Neural cell (in vitro differentiated cells): ENCODE measurements at regions not wholly inside any gene's neighbourhood (a gene's known extent, or its start where the extent isn't known, plus 50 kb on each side); places are given as distances from the start of the nearest gene placed in this dataset.

Experiments used
- H2AFZ ChIP-seq: fragments of 200-600, 300-800 bp; sonication (generic), shearing (Covaris generic); 2 replicates; pipeline ENCODE4 v1.6.0; 2014; ENCODE audit warnings: low read depth, mild to moderate bottlenecking, antibody characterized with exemption, low read length, moderate library complexity
- H3F3A ChIP-seq: fragments of 200-600 bp; shearing (Covaris generic); 2 replicates; pipeline ENCODE4 v1.6.1; 2016; ENCODE audit warnings: mild to moderate bottlenecking, moderate library complexity, mixed read lengths, antibody characterized with exemption, low read length; ENCODE audit not compliant: insufficient read depth, poor library complexity, severe bottlenecking
- H3K27ac ChIP-seq: fragments of 200-600, 300-800 bp; sonication (generic), shearing (Covaris generic); 2 replicates; pipeline ENCODE4 v1.5.1; 2014; ENCODE audit warnings: mild to moderate bottlenecking, low read length, moderate library complexity
- H3K27me3 ChIP-seq: fragments of 300-800, 200-600 bp; sonication (generic), shearing (Covaris generic); 2 replicates; pipeline ENCODE4 v1.6.0; 2014; ENCODE audit warnings: mild to moderate bottlenecking, low read depth, low read length, moderate library complexity; ENCODE audit not compliant: insufficient read depth
- H3K36me3 ChIP-seq: fragments of 300-800, 200-600 bp; sonication (generic), shearing (Covaris generic); 2 replicates; pipeline ENCODE4 v1.5.1; 2014; ENCODE audit warnings: mild to moderate bottlenecking, antibody characterized with exemption, low read length, moderate library complexity; ENCODE audit not compliant: insufficient read depth
- H3K4me2 ChIP-seq: fragments of 300-800, 200-600 bp; sonication (generic), shearing (Covaris generic); 2 replicates; pipeline ENCODE4 v1.6.0; 2014; ENCODE audit warnings: mild to moderate bottlenecking, low read length
- H3K4me3 ChIP-seq: fragments of 300-800, 200-600 bp; sonication (generic), shearing (Covaris generic); 2 replicates; pipeline ENCODE4 v1.5.1; 2014; ENCODE audit warnings: mild to moderate bottlenecking, low read length, moderate library complexity
- H3K79me2 ChIP-seq: fragments of 200-600 bp; shearing (Covaris generic); replicated peaks from 2 replicates; pipeline ENCODE4 v1.6.0; 2014; ENCODE audit warnings: mild to moderate bottlenecking, low read length, moderate library complexity; ENCODE audit not compliant: insufficient read depth
- H3K9ac ChIP-seq: fragments of 300-800, 200-600 bp; sonication (generic), shearing (Covaris generic); 2 replicates; pipeline ENCODE4 v1.6.1; 2016; ENCODE audit warnings: mild to moderate bottlenecking, low read length, mixed read lengths
- H3K9me2 ChIP-seq: fragments of 200-600 bp; shearing (Covaris generic); 2 replicates; pipeline ENCODE4 v1.6.1; 2016; ENCODE audit warnings: mild to moderate bottlenecking, low read length, mixed read lengths; ENCODE audit not compliant: insufficient read depth
- H3K9me3 ChIP-seq: fragments of 200-600, 300-800 bp; sonication (generic), shearing (Covaris generic); 2 replicates; pipeline ENCODE4 v1.6.1; 2016; ENCODE audit warnings: mild to moderate bottlenecking, mixed run types, low read length, moderate library complexity, mixed read lengths
- H4K20me1 ChIP-seq: fragments of 200-600 bp; shearing (Covaris generic); 2 replicates; pipeline ENCODE4 v1.6.1; 2016; ENCODE audit warnings: mild to moderate bottlenecking, mixed run types; ENCODE audit not compliant: insufficient read depth
- CTCF ChIP-seq: fragments of 450-650 bp; IDR thresholded peaks from 2 replicates; pipeline ENCODE4 v1.5.1; 2014; ENCODE audit warnings: antibody characterized with exemption, mild to moderate bottlenecking, moderate library complexity; ENCODE audit not compliant: poor library complexity, severe bottlenecking
- EP300 ChIP-seq: fragments of 450-650 bp; conservative IDR thresholded peaks from 2 replicates; pipeline ENCODE4 v1.6.1; 2014; ENCODE audit warnings: antibody characterized with exemption, mild to moderate bottlenecking, moderate library complexity; ENCODE audit not compliant: poor library complexity, severe bottlenecking
- EZH2 ChIP-seq: fragments of 200-600, 300-800 bp; shearing (Covaris generic), sonication (generic); IDR thresholded peaks from 2 replicates; pipeline ENCODE4 v1.6.1; 2014; ENCODE audit warnings: antibody characterized with exemption, low read length, borderline replicate concordance, mild to moderate bottlenecking; ENCODE audit not compliant: insufficient read depth, poor library complexity, severe bottlenecking
- MXI1 ChIP-seq: fragments of 450-650 bp; conservative IDR thresholded peaks from 2 replicates; pipeline ENCODE4 v1.6.1; 2014; ENCODE audit warnings: antibody characterized with exemption, mild to moderate bottlenecking; ENCODE audit not compliant: poor library complexity, severe bottlenecking
- POLR2AphosphoS5 ChIP-seq: IDR thresholded peaks from 2 replicates; pipeline ENCODE4 v1.6.1; 2012
- RAD21 ChIP-seq: fragments of 450-650 bp; conservative IDR thresholded peaks from 2 replicates; pipeline ENCODE4 v1.6.1; 2014; ENCODE audit warnings: antibody characterized with exemption, mild to moderate bottlenecking, moderate library complexity
- REST ChIP-seq: IDR thresholded peaks from 2 replicates; pipeline ENCODE4 v1.6.1; 2012; ENCODE audit warnings: borderline replicate concordance
- SMC3 ChIP-seq: fragments of 450-650 bp; conservative IDR thresholded peaks from 2 replicates; pipeline ENCODE4 v1.6.1; 2014; ENCODE audit warnings: antibody characterized with exemption, mild to moderate bottlenecking, moderate library complexity; ENCODE audit not compliant: poor library complexity
- TAF1 ChIP-seq: IDR thresholded peaks from 2 replicates; pipeline ENCODE4 v1.6.1; 2012; ENCODE audit warnings: low read depth

- Histone ChIP-seq H3K79me2 (no peaks in the 10 kb centered on the region), H3K4me3 (no peak overlapping the region), H3K9me3 (no peaks in the 10 kb centered on the region), H4K20me1 (no peaks in the 10 kb centered on the region), H3K27me3 (no peaks in the 10 kb centered on the region), H3K36me3 (no peaks in the 10 kb centered on the region), H2AFZ (no peak overlapping the region), H3K9me2 (no peaks in the 10 kb centered on the region), H3F3A (no peaks in the 10 kb centered on the region), H3K9ac (no peak overlapping the region), H3K4me2 (no peak overlapping the region), H3K27ac (no peak overlapping the region)
- no peak for TF ChIP-seq POLR2AphosphoS5
- TF ChIP-seq EZH2: no peak
- TF ChIP-seq SMC3: no peak
- TF ChIP-seq MXI1: no peak
- TF ChIP-seq REST: no peak
- TF ChIP-seq TAF1: no peak
- no peak for TF ChIP-seq RAD21
- TF ChIP-seq CTCF: no peak
- TF ChIP-seq EP300: no peak
Observed at GRCh38 chr14:78071016-78071549, 99.1 kb upstream of the NRXN3 start.

- TF ChIP-seq TAF1: no peak
Observed at GRCh38 chr14:78073028-78073427, 97.1 kb upstream of the NRXN3 start.

GRCh38 chr14:78074561-78074960 lies 95.6 kb upstream of the NRXN3 start:
- Histone ChIP-seq H3K9me3 (no peaks in the 10 kb centered on the region), H3K36me3 (no peaks in the 10 kb centered on the region), H3K27ac (peak overlapping the region; percentile 40), H3K4me3 (no peak overlapping the region), H3K4me2 (no peak overlapping the region), H3K9me2 (no peaks in the 10 kb centered on the region), H4K20me1 (no peaks in the 10 kb centered on the region), H2AFZ (no peak overlapping the region), H3K79me2 (no peaks in the 10 kb centered on the region), H3K9ac (no peak overlapping the region), H3F3A (no peaks in the 10 kb centered on the region), H3K27me3 (no peaks in the 10 kb centered on the region)
- TF ChIP-seq EZH2 (no peak), REST (no peak), MXI1 (no peak), TAF1 (no peak), POLR2AphosphoS5 (no peak), RAD21 (no peak), CTCF (no peak), SMC3 (no peak), EP300 (no peak)

More at GRCh38 chr14:78073028-78073427, 97.1 kb upstream of the NRXN3 start:
- no peaks in the 10 kb centered on the region for H3K36me3 ChIP-seq
- no peaks in the 10 kb centered on the region for H4K20me1 ChIP-seq
- H3K9me2 ChIP-seq: no peaks in the 10 kb centered on the region
- no peaks in the 10 kb centered on the region for H3F3A ChIP-seq
- no peak overlapping the region for H3K4me2 ChIP-seq
- H3K4me3 ChIP-seq: no peak overlapping the region
- no peak overlapping the region for H2AFZ ChIP-seq
- H3K79me2 ChIP-seq: no peaks in the 10 kb centered on the region
- H3K27me3 ChIP-seq: no peaks in the 10 kb centered on the region
- H3K9ac ChIP-seq: no peak overlapping the region
- no peaks in the 10 kb centered on the region for H3K9me3 ChIP-seq
- no peak overlapping the region for H3K27ac ChIP-seq
